Activated T-helper 17 cell treated with anti-CD3 and anti-CD28 coated beads, Interleukin-2, amount 50 U/mL, for 72 hours (primary cell): ENCODE measurements at regions not wholly inside any gene's neighbourhood (a gene's known extent, or its start where the extent isn't known, plus 50 kb on each side); places are given as distances from the start of the nearest gene placed in this dataset.
"Not testable (repeated sequence)": the region's sequence is repeated elsewhere in the genome, so short reads cannot be mapped to it uniquely, and the experiment has no call there.

Experiments used
- ATAC-seq: fragments of 150-1000 bp; cut with Tn5 transposase; replicated peaks from 2 replicates; pipeline ENCODE4 v1.10.0; 2021; ENCODE audit warnings: mild to moderate bottlenecking, moderate library complexity
- H3K27ac Mint-ChIP-seq: one replicate; pipeline ENCODE4 v1.8.0; 2022; ENCODE audit warnings: mixed read lengths
- H3K27me3 Mint-ChIP-seq: one replicate; pipeline ENCODE4 v1.8.0; 2022; ENCODE audit warnings: mixed read lengths
- H3K36me3 Mint-ChIP-seq: one replicate; pipeline ENCODE4 v1.8.0; 2022; ENCODE audit warnings: low read depth, mild to moderate bottlenecking, mixed read lengths
- H3K4me1 Mint-ChIP-seq: one replicate; pipeline ENCODE4 v1.8.0; 2022; ENCODE audit warnings: mixed read lengths
- H3K4me3 Mint-ChIP-seq: one replicate; pipeline ENCODE4 v1.8.0; 2022; ENCODE audit warnings: mild to moderate bottlenecking, mixed read lengths
- H3K9me3 Mint-ChIP-seq: one replicate; pipeline ENCODE4 v1.8.0; 2022; ENCODE audit warnings: mixed read lengths

DNA sequence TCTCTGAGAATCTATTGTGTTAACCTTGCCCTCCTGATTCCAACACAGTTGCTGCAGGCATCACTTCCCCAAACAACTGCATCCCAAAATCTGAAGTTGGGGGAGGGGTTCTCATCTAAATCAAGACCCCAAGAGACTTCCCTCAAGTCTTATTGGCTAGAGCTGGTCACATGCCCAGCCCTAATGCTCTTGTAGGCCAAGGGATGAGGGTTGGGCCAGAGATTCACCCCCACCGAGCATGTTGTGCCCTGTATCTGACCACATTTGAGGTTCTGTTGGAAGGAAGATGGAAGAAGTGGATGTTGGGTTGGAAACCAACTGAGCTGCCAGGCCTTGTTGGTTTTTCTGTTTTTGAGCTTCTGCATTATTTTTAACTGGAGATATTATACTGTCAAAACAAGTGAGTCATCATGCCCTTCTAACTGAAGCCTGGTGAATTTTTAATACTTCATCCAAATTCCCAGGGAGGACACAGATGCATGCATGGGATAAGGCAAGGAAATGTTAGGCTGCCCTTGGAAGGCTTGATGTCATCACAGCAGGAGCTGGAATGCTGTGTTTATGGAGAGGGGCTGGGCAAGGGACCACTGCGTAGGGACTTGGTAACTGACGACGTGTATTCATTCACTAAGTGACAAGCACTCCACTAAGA lies 68.6 kb upstream of the CACUL1 start:
- Mint-ChIP-seq H3K4me3 (no peak overlapping the region), H3K36me3 (no peaks in the 10 kb centered on the region), H3K9me3 (no peaks in the 10 kb centered on the region), H3K4me1 (no peaks in the 10 kb centered on the region), H3K27ac (no peak overlapping the region), H3K27me3 (no peaks in the 10 kb centered on the region)
- ATAC-seq, result no peak

DNA sequence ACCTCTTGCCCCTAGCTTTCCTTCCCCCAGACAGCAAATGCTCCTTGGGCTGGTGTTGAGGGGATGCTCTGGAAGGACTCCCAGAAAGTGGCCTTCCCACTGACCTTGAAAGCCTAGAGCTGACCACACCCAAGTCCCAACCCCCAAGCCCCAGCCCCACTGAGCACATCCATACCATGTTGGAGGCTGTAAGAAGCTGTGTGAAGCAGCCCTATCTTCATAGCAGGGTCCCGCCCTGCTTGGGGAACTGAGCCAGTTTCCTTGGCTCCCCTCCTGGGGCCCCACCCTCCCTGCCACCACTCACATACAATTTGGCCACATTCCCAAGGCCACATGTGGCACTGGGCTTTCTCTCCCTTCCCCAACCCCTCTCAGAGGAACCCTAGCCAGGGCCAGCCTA lies 72.3 kb upstream of the CACUL1 start:
- H3K36me3 Mint-ChIP-seq, result no peaks in the 10 kb centered on the region
- H3K27me3 Mint-ChIP-seq, result no peaks in the 10 kb centered on the region
- peaks cover 3% of the 10 kb centered on the region for H3K4me1 Mint-ChIP-seq
- no peak overlapping the region for H3K4me3 Mint-ChIP-seq
- H3K9me3 Mint-ChIP-seq, result no peaks in the 10 kb centered on the region
- no peak overlapping the region for H3K27ac Mint-ChIP-seq
- no peak for ATAC-seq

DNA sequence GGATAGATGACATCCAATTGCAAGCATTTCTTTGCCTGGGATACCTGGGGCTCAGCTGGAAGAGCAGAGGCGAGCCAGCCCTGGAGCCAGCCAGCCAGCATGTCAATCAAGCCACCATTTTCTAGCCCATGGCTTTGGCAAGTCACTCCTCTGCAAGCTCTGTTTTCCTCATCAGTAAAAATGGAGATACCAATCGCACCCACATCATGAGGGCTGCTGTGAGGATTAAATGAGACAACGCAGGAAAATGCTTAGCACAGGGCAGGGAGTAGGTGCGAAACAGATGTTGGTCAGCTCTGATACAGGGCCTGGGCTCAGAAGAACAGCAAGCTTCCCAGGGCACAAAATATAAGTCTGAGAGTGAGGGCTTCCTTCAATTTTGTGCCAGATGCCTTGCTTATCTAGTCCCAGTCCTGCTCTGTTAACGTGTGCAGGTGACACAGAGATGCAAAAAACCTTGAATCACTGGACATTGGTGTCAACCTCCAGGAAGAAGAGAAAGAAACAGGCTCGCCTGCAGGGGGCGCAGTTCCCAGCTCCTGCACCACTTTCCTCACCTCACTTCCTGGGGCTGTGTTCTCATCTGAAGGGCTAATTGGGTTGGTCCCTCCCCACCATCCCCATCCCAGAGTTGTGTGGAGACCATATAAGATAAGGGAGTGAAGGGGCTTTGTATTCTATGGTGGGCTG lies 72.8 kb upstream of the CACUL1 start:
- no peak for ATAC-seq
- H3K27me3 Mint-ChIP-seq, result no peaks in the 10 kb centered on the region
- H3K4me1 Mint-ChIP-seq, result peaks cover 8% of the 10 kb centered on the region
- H3K9me3 Mint-ChIP-seq, result no peaks in the 10 kb centered on the region
- H3K4me3 Mint-ChIP-seq, result no peak overlapping the region
- no peaks in the 10 kb centered on the region for H3K36me3 Mint-ChIP-seq
- H3K27ac Mint-ChIP-seq, result no peak overlapping the region

DNA sequence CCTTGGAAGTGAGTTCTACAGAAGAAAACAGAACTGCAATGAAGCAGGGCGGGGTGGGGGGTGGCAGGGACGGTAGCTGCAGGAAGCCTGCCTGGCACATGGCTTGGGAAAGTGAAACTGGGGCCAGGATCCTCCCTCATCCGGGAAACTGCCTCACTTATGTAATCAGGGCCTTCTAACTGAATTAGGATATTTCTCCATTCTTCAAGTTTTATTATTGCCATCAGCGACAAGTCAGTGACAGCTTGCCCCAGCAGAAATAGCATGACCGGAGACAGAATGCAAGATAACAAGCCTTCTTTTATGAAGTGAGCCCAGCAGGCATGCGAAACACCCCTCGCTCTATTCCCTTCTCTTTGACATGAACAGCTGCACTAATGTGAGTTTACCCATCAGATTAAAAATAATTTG lies 77.5 kb upstream of the CACUL1 start:
- no peaks in the 10 kb centered on the region for H3K9me3 Mint-ChIP-seq
- no peaks in the 10 kb centered on the region for H3K36me3 Mint-ChIP-seq

DNA sequence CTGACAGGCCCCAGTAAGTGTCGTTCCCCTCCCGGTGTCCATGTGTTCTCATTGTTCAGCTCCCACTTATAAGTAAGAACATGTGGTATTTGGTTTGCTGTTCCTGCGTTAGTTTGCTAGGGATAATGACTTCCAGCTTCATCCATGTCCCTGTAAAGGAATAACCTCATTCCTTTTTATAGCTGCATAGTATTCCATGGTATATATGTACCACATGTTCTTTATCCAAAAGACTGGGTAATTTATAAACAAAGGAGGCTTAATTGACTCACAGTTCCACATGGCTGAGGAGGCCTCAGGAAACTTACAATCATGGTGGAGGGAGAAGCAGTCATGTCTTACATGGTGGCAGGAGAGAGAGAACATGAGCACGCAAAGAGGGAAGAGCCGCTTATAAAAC lies 79.6 kb upstream of the CACUL1 start:
- H3K4me3 Mint-ChIP-seq, ATAC-seq, H3K9me3 Mint-ChIP-seq, H3K27me3 Mint-ChIP-seq, H3K27ac Mint-ChIP-seq, H3K4me1 Mint-ChIP-seq, H3K36me3 Mint-ChIP-seq: not testable (repeated sequence)

More for the DNA sequence above, 77.5 kb upstream of the CACUL1 start:
- Mint-ChIP-seq H3K4me3 (no peak overlapping the region), H3K27ac (no peak overlapping the region), H3K27me3 (no peaks in the 10 kb centered on the region), H3K4me1 (peaks cover 8% of the 10 kb centered on the region)
- ATAC-seq, result no peak

DNA sequence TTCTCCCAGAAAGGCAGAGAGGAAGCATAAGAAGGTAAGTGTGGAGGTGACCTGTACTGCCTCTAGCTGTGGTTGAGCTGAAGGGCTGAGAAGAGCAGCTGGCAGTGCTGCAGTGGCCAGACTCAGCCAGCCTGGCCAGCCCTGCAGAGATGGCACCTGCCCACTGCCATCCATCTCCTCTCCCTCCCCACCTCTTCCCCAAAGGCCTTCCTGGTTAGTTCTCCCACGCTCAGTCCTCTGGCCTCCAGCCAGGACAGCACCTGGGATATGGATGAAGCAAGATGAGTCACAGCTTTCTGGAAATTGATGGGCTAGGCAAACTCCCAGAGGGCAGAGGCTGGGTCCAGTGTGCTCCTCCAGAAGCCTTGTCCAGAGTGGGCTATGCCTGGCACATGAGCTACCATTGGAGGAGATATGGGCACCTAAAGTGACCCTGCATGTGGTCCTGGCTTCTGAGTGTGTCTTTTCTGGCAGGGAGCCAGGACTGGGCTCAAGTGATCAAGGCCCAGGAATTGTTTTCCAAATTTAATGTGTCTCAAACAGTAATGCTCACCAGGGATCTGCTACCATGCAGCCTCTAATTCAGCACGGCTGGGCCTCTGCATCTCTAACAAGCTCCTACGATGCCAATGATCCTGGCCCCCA lies 81.0 kb upstream of the CACUL1 start:
- Mint-ChIP-seq H3K9me3 (no peaks in the 10 kb centered on the region), H3K36me3 (no peaks in the 10 kb centered on the region), H3K4me3 (no peak overlapping the region), H3K27me3 (no peaks in the 10 kb centered on the region), H3K27ac (no peak overlapping the region), H3K4me1 (peaks cover 16% of the 10 kb centered on the region)
- ATAC-seq, result no peak

DNA sequence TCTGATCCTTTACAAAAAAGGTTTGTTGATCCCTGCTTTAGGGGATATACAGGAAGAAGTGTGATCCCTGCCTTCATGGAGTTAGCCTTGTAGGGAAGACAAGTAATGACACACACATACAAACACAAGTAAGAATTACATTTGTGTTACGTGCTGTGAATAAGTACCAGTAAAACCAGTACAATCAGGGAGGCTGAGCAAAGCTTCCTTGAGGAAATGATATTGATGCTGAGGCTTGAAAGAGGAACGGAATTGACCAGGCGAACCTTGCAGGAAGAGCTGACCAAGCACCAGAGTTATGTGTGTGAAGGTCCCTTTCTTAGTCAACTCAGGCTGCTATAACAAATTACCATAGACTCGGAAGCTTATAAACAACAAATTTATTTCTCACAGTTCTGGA lies 83.6 kb upstream of the CACUL1 start:
- Mint-ChIP-seq H3K9me3 (no peaks in the 10 kb centered on the region), H3K27me3 (no peaks in the 10 kb centered on the region), H3K4me1 (peaks cover 8% of the 10 kb centered on the region), H3K36me3 (no peaks in the 10 kb centered on the region), H3K27ac (peak overlapping the region; percentile 33), H3K4me3 (no peak overlapping the region)
- ATAC-seq, result no peak

DNA sequence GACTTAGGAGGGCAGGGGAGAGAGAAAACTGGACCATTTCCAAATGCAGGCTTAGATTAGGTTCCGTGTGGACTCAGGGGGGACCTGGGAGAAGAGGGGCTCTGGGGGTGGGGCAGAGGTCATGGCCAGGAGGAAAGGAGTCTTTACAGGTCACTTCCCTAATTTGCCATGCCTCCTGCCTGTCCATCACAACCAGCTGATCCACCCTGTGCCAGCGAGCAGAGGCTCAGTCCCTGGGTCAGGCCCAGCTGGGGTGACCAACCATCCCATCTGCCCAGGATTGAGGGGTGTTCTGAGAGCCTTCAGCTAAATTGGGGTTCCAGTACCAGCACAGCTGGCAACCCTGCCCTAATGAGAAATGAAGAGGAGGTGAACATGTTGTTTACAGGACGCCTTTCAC lies 84.6 kb upstream of the CACUL1 start:
- peak overlapping the region; percentile 78 for H3K27ac Mint-ChIP-seq
- no peaks in the 10 kb centered on the region for H3K27me3 Mint-ChIP-seq
- no peak for ATAC-seq
- H3K4me1 Mint-ChIP-seq, result peaks cover 8% of the 10 kb centered on the region
- H3K9me3 Mint-ChIP-seq, result no peaks in the 10 kb centered on the region
- H3K36me3 Mint-ChIP-seq, result no peaks in the 10 kb centered on the region
- peak overlapping the region; percentile 56 for H3K4me3 Mint-ChIP-seq

DNA sequence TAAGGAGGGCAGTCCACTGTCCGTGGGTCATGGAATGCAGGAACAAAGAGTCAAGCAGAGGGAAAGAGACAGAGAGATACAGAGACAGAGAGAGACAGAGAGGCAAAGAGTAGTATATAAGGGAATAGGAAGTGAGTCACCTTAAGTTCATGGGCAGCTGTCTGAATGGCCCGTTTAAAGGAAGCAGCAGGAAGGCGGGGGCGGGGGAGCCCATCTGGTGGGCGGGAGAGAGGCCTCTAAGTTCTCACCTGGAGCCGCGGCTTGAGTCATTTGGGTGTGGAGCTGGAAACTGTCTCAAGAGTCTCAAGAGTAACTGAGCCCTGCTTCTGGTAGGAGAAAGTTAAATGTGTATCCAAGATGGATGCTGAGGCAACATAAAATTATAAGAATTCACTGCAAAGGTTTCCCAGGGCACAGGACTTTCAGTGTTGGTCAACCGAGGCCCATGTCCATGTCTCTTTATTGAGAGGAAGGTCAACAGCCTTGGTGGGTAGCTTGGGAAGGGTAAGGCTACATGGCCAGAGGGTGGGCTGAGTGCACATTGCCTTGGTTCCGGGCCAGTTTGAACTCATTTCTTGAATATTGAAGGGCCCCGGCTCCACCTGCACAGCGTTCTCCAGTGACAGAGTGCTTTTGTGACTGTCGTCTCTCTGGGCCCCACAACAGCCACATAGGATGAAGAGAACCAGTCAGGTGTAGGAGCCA lies 85.5 kb upstream of the CACUL1 start:
- Mint-ChIP-seq H3K4me1 (peaks cover 8% of the 10 kb centered on the region), H3K9me3 (no peaks in the 10 kb centered on the region), H3K36me3 (no peaks in the 10 kb centered on the region), H3K4me3 (peak overlapping the region; percentile 56), H3K27ac (peak overlapping the region; percentile 78), H3K27me3 (peaks cover 4% of the 10 kb centered on the region)
- peak; percentile 95 for ATAC-seq

DNA sequence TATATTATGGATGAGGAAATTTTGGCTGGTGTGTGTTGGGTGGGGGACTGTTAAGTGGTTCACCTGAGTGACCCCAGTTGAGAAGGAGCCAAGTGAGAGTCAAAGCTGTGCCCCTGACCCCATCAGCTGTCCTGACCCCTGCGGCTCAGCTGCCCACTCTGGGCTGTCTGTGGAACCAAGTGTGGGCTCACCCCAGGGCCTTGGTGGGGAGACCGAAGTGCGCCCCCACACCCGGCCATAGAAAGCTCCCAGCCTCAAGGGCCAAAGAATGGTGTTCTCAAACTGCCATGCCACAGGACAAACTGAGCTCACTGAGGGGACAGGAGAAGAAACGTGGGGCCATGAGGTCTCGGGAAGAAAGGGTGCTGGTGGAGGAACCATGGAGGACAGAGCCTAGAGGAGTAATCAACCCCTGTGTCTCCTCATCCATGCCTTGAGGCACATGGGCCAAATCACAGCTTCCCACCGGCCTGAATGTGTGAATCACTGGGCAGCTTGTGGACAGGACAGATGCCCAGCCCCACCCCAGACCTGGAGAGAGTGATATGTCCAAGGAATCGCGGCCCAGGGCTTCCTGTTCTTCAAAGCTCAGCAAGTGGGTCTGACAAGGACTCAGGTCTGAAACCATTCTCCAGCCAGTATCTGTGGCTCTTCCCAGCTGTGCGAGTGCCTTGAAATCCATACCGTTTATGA lies 86.2 kb upstream of the CACUL1 start:
- Mint-ChIP-seq H3K27ac (no peak overlapping the region), H3K4me1 (peaks cover 8% of the 10 kb centered on the region), H3K4me3 (no peak overlapping the region), H3K36me3 (no peaks in the 10 kb centered on the region), H3K27me3 (peaks cover 7% of the 10 kb centered on the region), H3K9me3 (no peaks in the 10 kb centered on the region)
- no peak for ATAC-seq

DNA sequence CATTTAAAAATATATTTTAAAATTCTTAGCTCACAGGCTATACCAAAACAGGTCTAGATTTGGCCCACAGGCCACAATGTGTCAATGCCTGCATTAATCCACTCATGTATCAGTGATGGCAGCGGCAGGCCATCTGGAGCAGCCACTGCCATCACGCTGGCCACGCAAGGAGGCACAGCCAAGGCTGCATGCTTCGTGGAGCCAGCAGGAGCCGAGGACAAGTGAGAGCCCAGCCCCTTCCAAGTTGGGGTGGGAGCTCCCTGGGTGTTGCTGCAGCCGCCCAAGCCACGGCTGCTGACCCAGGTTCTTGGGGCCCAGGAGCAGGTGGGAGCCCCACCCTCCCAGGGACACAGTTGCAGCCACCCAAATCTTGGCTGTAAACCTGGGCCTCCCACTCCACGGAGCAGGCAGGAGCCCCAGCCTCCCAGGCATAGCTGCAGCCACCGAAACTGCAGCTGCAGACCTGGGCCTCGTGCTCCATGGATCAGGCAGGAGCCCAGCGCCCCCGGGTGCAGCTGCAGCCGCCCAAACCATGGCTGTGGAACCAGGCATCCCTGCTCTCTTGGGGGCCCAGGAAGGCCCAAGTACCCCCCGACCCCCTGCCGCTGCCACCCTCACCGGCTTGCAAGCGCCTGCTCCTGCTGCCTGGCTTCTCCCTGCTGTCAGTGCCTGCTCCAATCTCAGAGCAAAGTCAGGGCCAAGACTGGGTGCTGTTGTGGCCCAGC lies 87.3 kb upstream of the CACUL1 start:
- no peak for ATAC-seq
- Mint-ChIP-seq H3K4me3 (no peak overlapping the region), H3K9me3 (no peaks in the 10 kb centered on the region)

DNA sequence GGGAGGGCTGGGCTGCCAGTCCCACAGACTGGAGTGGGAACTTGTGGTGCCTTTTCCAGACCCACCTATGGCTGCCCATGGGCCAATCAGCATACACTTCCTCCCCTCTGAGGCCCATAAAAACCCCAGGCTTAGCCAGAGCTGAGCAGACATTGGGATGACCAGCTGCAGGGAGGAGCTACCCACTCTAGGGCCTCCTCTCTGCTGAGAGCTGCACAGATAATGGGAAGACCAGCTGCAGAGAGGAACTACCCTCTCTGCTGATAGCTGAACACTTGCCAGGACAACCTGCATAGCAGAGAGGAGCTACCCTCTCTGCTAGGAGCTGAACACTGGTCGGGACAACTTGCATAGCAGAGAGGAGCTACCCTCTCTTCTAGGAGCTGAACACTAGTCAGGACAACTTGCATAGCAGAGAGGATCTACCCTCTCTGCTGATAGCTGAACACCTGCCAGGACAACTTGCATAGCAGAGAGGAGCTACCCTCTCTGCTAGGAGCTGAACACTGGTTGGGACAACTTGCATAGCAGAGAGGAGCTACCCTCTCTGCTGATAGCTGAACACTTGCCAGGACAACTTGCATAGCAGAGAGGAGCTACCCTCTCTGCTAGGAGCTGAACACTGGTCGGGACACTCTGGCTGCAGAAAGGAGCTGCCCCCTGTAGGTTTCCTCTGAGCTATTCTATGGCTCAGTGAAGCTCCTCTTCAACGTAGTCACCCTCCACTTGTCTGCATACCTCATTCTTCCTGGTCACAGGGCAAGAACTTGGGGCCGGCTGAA lies 88.3 kb upstream of the CACUL1 start:
- no peaks in the 10 kb centered on the region for H3K9me3 Mint-ChIP-seq
- ATAC-seq, result no peak
- H3K36me3 Mint-ChIP-seq, result no peaks in the 10 kb centered on the region
- H3K27me3 Mint-ChIP-seq, result peaks cover 9% of the 10 kb centered on the region
- H3K27ac Mint-ChIP-seq, result no peak overlapping the region
- no peak overlapping the region for H3K4me3 Mint-ChIP-seq
- peaks cover 8% of the 10 kb centered on the region for H3K4me1 Mint-ChIP-seq

More for the DNA sequence above, 87.3 kb upstream of the CACUL1 start:
- Mint-ChIP-seq H3K27me3 (peaks cover 9% of the 10 kb centered on the region), H3K27ac (no peak overlapping the region), H3K36me3 (no peaks in the 10 kb centered on the region), H3K4me1 (peaks cover 8% of the 10 kb centered on the region)

DNA sequence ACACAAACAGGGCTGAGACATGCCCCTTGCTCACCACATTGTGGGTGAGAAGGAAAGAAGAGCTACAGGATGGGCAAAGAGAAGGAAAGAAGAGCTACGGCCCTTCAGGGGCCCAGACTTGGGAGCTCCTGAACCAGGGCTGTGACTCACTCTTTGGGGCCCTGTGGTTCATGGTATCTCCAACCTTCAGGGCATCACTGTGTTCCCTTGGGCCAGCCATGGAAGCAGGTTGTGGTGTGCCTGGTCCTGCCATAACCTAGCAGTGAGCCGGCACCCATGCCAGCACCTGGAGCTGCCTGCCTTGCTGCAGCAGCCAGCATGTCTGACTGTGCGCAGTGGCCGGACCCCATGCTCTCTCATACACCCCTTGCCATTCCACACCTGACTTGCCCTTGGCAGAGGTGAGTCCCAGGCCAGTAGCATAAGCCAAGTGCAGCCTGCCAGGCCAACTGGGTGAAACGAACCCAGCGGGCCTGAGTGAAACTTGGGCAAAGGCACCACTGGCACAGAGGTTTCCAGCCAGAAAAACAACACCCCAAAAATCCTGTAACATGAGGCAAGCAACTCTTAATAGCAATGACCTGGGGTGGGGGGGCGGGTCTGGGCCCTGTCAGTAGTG lies 89.0 kb upstream of the CACUL1 start:
- Mint-ChIP-seq H3K9me3 (no peaks in the 10 kb centered on the region), H3K27ac (no peak overlapping the region)

More for the DNA sequence above, 89.0 kb upstream of the CACUL1 start:
- ATAC-seq, result no peak
- Mint-ChIP-seq H3K4me3 (no peak overlapping the region), H3K4me1 (peaks cover 8% of the 10 kb centered on the region), H3K27me3 (peaks cover 9% of the 10 kb centered on the region), H3K36me3 (no peaks in the 10 kb centered on the region)
